GM12875 (cell line): ENCODE measurements at regions not wholly inside any gene's neighbourhood (a gene's known extent, or its start where the extent isn't known, plus 50 kb on each side); places are given as distances from the start of the nearest gene placed in this dataset.
"Not testable (repeated sequence)": the region's sequence is repeated elsewhere in the genome, so short reads cannot be mapped to it uniquely, and the experiment has no call there.

Source experiments
- H3K4me3 ChIP-seq: one replicate; pipeline ENCODE4 v1.5.1; 2011; ENCODE audit warnings: low read depth, low read length, control low read depth
- CTCF ChIP-seq: IDR thresholded peaks from 2 replicates; pipeline ENCODE4 v1.5.1; 2011; ENCODE audit warnings: low read depth, mild to moderate bottlenecking, control low read depth, inconsistent platforms, low read length, moderate library complexity, borderline replicate concordance; ENCODE audit not compliant: insufficient read depth

- no peak overlapping the region for H3K4me3 ChIP-seq
- TF ChIP-seq CTCF = no peak
Measured at GRCh38 chr11:45391168-45391850, 105.2 kb upstream of the SYT13 start.

GRCh38 chr11:45390407-45390806, 104.3 kb upstream of the SYT13 start:
- no peak for TF ChIP-seq CTCF
- H3K4me3 ChIP-seq = no peak overlapping the region

- TF ChIP-seq CTCF = no peak
Measured at GRCh38 chr11:45388472-45388871, 102.3 kb upstream of the SYT13 start.

DNA sequence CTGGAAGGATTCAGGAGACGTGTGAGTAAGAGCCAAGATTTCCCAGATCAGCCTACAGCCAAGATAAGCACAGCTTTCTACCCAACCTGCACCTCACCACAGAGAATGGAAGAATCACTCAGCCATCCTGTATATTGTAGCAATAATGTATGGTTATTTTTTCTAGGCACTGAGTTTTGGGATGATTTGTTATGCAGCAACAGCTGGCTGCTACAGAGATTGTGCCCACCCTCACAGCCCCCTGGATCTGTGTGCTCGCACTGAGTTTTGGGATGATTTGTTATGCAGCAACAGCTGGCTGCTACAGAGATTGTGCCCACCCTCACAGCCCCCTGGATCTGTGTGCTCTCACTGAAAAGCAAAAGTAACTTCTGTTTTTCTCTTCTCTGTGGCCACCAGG, 101.7 kb upstream of the SYT13 start:
- H3K4me3 ChIP-seq = not testable (repeated sequence)

More at GRCh38 chr11:45388472-45388871, 102.3 kb upstream of the SYT13 start:
- H3K4me3 ChIP-seq = no peak overlapping the region

GRCh38 chr11:45386972-45387371, 100.8 kb upstream of the SYT13 start:
- no peak overlapping the region for H3K4me3 ChIP-seq
- no peak for TF ChIP-seq CTCF

GRCh38 chr11:45385844-45386243, 99.7 kb upstream of the SYT13 start:
- no peak overlapping the region for H3K4me3 ChIP-seq
- TF ChIP-seq CTCF = no peak

GRCh38 chr11:45385423-45385822, 99.3 kb upstream of the SYT13 start:
- no peak for TF ChIP-seq CTCF
- no peak overlapping the region for H3K4me3 ChIP-seq

GRCh38 chr11:45384711-45385241, 98.6 kb upstream of the SYT13 start:
- no peak for TF ChIP-seq CTCF
- no peak overlapping the region for H3K4me3 ChIP-seq
